HG03159 (cell line): ENCODE measurements at regions not wholly inside any gene's neighbourhood (a gene's known extent, or its start where the extent isn't known, plus 50 kb on each side); places are given as distances from the start of the nearest gene placed in this dataset.

ENCODE experiments used
- ATAC-seq: cut with Tn5 transposase; IDR thresholded peaks from one replicate; pipeline ENCODE4 v1.9.1; 2021; ENCODE audit warnings: mild to moderate bottlenecking, moderate library complexity; ENCODE audit not compliant: unreplicated experiment

DNA sequence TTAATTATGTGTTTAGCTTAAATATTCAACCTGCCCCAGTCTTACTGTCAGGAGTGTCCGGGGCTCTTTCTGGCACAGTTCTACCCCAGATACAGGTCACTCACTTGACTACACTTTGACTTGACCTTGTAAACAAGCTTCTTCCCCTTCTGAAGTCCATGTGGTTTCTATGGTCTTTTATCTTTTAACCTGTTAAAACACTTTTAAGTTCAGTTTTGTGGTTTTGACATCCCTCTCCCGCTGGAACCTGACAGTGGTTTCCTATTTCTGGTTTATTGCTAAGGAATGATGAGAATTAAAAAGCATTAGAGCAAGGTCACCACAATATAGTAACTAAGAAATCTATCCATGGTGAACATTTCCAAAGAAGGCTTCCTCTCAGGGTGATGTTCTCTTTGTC is 300.1 kb downstream of the TMEM167A start:
- ATAC-seq: no peak

GRCh38 chr5:82772281-82772680 is 304.9 kb downstream of the TMEM167A start:
- ATAC-seq: no peak

- ATAC-seq: no peak
These were observed 311.0 kb downstream of the TMEM167A start for GRCh38 chr5:82766206-82766605.

GRCh38 chr5:82765765-82766164 is 311.4 kb downstream of the TMEM167A start:
- ATAC-seq: no peak

GRCh38 chr5:82760856-82761255 is 316.3 kb downstream of the TMEM167A start:
- ATAC-seq: no peak

- ATAC-seq: no peak
These were observed 318.3 kb downstream of the TMEM167A start for GRCh38 chr5:82758881-82759280.

DNA sequence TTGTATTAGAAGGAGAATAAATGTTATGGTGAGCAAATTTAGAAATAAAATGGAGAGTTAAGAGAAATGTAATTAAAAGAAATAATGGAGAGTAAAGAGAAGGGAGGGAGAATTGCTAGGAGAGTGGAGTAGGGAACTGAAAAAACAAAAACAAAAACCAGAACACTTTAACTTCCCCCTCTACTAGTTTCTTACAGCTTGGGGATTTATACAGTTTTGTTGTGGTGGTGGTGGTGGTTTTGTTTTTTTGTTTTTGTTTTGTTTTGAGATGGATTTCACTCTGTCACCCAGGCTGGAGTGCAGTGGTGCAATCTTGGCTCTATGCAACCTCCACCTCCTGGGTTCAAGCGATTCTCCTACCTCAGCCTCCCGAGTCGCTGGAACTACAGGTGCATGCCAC is 322.4 kb downstream of the TMEM167A start:
- ATAC-seq: peak; percentile 94

GRCh38 chr5:82754036-82754746 is 323.0 kb downstream of the TMEM167A start:
- ATAC-seq: no peak

GRCh38 chr5:82753374-82753773 is 323.8 kb downstream of the TMEM167A start:
- ATAC-seq: no peak

DNA sequence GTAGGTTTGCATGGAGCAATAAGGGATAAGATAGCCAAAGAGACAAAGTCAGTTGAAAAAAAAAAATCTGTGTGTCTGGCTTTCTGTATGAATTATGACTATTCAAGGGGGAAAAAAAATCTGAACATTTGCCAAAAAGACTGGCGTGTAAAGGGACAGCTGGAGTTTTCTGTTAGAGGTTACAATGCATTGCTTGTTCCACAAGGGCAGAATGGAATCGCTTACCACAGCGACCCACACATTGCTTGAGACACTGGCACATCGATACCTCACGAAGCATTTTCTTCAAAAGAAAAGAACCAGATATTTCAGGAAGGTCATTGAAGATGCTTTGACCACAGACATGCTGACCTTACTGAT is 327.8 kb downstream of the TMEM167A start:
- ATAC-seq: peak; percentile 52

DNA sequence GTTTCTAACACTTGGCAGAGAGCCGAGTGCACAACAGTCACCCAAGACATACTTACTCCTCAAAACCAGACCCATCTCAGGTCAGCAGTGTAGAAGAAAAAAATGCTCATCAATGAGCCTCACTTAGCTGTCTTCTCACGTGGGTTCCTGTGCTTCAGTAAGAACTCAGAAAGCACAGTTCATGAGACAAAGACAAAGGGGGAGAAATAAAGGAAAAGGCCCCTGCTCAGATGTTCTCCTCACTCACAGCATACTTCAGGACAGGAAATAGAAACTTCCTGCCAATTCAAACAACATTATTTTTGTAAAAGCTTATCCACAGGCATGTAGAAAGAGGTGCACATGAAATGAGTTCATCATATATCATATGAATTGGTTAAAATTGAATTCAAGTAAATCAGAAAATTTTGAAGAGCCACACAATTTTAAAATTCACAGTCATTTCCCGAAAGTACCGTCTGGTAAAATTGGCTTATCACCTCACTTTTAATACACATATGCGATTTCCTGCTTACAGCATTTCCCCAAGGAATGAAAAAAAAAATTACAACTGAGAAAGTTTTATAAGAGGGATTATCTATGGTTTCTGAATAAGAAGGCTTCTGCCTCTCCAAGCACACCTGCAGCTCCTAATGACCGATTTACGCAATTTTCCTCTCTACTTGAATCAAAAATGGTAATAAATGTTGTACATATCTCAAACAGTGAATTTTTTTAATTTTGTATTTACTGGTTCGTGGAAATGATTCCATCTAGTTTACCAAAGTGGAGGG is 328.3 kb downstream of the TMEM167A start:
- ATAC-seq: no peak

DNA sequence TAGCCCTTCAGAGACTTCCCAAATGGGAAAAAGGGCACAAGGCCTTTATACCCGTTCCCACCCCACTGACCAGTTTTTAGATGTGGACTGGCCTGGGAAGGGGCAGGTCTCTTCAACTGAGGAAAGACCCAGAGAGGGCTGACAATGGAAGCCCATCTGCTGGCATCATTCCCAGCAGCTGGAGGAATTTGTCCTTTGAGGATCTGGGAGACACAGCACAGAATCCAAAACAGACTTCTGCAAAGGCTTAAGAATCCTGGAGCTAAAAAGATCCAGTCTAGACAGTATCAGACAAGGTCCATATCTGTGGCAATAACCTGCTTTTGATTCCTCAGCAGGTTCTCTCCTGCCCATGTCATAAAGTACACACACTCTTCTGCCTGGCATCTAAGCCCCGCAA is 329.2 kb downstream of the TMEM167A start:
- ATAC-seq: no peak

GRCh38 chr5:82745016-82745415 is 332.2 kb downstream of the TMEM167A start:
- ATAC-seq: no peak

DNA sequence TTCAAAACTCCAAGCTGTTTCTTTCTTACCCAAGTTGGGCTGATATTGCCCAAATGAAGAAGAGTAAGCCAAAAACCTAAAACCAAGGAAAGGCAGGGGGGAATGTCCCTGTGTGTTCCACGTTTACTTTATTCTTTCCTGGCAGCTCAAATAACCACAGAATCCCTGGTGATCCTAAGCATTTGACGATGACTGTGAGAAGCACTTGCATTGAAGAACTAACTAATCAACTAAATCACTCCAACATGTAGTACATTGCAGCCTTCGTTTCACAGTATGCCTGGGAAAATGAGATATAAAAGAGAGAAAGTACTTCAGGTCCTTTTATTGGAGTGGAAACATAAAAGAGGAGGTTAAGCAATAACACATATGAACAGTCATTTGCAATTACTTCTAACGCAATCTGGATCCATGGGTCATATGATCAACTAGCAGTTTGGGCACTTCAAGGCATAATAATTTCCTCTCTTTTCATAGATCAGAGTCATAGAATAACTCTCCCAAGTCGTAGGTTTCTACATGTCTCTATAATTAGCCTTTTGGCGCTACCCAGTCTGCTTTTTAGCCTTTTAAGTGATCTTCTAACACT is 338.4 kb downstream of the TMEM167A start:
- ATAC-seq: no peak

GRCh38 chr5:82735160-82735789 is 341.9 kb downstream of the TMEM167A start:
- ATAC-seq: no peak

DNA sequence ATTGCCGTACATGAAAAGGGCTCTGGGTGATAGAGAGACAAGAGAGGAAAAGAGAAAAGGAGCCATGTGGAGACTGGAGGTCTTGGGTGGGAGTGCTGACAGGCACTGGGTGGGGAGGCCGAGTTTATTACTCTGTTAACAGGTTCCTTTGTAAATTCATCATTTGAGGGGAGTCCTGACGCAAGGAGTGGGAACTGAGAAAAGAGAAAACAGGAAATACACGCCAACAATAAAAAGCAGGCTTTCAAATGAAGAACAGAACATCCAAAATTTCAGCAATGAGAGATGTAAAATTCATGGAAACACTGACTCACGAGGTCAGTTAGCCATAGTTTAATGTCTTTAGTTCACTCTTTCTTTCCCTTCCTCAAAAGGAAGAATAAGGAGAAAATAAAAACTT is 342.8 kb downstream of the TMEM167A start:
- no peak for ATAC-seq

DNA sequence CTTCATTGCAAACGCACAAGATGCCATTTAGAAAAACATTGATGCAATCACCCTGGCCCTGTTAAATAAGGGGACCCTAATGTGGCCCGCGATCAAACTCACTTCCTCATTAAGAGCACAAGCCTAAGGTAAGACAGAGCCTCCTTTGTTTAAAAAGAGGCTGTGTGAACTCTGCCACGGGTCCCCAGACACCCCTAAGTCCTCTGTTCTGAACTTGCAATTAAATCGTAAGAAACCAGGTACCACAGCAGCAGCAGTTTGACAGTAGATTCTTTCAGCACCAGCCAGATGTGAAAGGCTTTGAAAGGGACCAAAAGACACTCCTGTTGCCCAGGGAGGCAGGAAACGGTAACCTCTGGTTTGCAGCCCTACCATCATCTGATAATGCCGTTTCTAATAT is 346.3 kb downstream of the TMEM167A start:
- ATAC-seq: no peak

- no peak for ATAC-seq
These were observed 348.1 kb downstream of the TMEM167A start for GRCh38 chr5:82728926-82729702.

GRCh38 chr5:82723168-82723567 is 354.0 kb downstream of the TMEM167A start:
- ATAC-seq: no peak

DNA sequence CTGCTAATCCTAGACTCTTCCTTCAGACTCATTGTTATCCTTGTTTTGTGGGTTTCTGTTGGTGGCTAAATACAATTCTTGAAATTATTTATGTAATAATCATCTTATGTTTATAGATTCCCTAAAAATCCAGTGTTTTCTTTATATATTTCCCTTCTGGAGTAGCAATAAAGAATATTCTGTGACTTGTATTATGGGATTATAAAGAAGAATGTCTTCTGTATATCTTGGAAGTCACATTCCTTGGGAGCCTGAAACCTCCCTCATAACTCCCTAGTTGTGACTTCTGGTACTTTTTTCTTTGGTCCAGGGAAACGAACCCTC is 356.1 kb downstream of the TMEM167A start:
- ATAC-seq: no peak
